K562 (cell line): ENCODE measurements at regions not wholly inside any gene's neighbourhood (a gene's known extent, or its start where the extent isn't known, plus 50 kb on each side); places are given as distances from the start of the nearest gene placed in this dataset.

Experiments used
- CLOCK ChIP-seq: fragments of 250-450 bp; sonication (Bioruptor Pico); IDR thresholded peaks from 2 replicates; pipeline ENCODE4 v1.4.0; 2020; ENCODE audit warnings: mild to moderate bottlenecking, moderate library complexity, borderline replicate concordance
- DNMT1 ChIP-seq: fragments of 450-650 bp; IDR thresholded peaks from 2 replicates; pipeline ENCODE4 v1.6.1; 2016; ENCODE audit warnings: antibody characterized with exemption, mild to moderate bottlenecking
- ESRRA ChIP-seq: fragments of 450-650 bp; IDR thresholded peaks from 2 replicates; pipeline ENCODE4 v1.6.1; 2014; ENCODE audit warnings: low read depth, mild to moderate bottlenecking, moderate library complexity, borderline replicate concordance
- ETS1 ChIP-seq: conservative IDR thresholded peaks from 2 replicates; pipeline ENCODE4 v1.6.1; 2011; ENCODE audit warnings: low read depth, mild to moderate bottlenecking, low read length; ENCODE audit not compliant: control insufficient read depth
- FOSL1 ChIP-seq: fragments of 200-800 bp; sonication (Bioruptor generic); conservative IDR thresholded peaks from 2 replicates; pipeline ENCODE4 v1.6.1; 2016; ENCODE audit warnings: missing genetic modification characterization, missing compliant biosample characterization
- HMBOX1 ChIP-seq: sonication (generic); IDR thresholded peaks from 2 replicates; pipeline ENCODE4 v1.6.1; 2016
- MCM2 ChIP-seq: fragments of 450-650 bp; IDR thresholded peaks from 2 replicates; pipeline ENCODE4 v1.6.1; 2017; ENCODE audit warnings: low read depth, mild to moderate bottlenecking
- MITF ChIP-seq: IDR thresholded peaks from 2 replicates; pipeline ENCODE4 v1.6.1; 2014; ENCODE audit warnings: antibody characterized with exemption
- NCOA6 ChIP-seq: fragments of 450-650 bp; IDR thresholded peaks from 2 replicates; pipeline ENCODE4 v1.6.1; 2017; ENCODE audit warnings: mild to moderate bottlenecking
- NR2C2 ChIP-seq, 2 experiments: fragments of 200-800 bp in 1 of 2; sonication (Bioruptor generic) in 1 of 2; sonication (generic) in 1 of 2; formaldehyde crosslinking in 1 of 2; IDR thresholded peaks; 2 replicates each; pipeline versions ENCODE4 v1.6.1 to v1.8.0; 2016 to 2022; ENCODE audit warnings: mild to moderate bottlenecking in 1 of 2, missing compliant biosample characterization in 1 of 2, missing genetic modification characterization in 1 of 2, missing genetic modification reagents in 1 of 2
- PHF21A ChIP-seq: fragments of 450-650 bp; IDR thresholded peaks from 2 replicates; pipeline ENCODE4 v1.6.1; 2017; ENCODE audit warnings: low read depth, borderline replicate concordance
- SAFB ChIP-seq: fragments of 200-400 bp; formaldehyde crosslinking; IDR thresholded peaks from 2 replicates; pipeline ENCODE4 v1.6.1; 2017; ENCODE audit warnings: low read depth, low read length, borderline replicate concordance
- SMARCA5 ChIP-seq: fragments of 450-650 bp; IDR thresholded peaks from 2 replicates; pipeline ENCODE4 v1.6.1; 2016
- TRIM25 ChIP-seq: fragments of 450-650 bp; IDR thresholded peaks from 2 replicates; pipeline ENCODE4 v1.7.0; 2016; ENCODE audit warnings: borderline replicate concordance
- TSC22D4 ChIP-seq: fragments of 450-650 bp; IDR thresholded peaks from 2 replicates; pipeline ENCODE4 v1.6.1; 2016; ENCODE audit warnings: missing genetic modification characterization, missing biosample characterization, control low read depth
- ZFP36 ChIP-seq: fragments of 150-350 bp; IDR thresholded peaks from 2 replicates; pipeline ENCODE4 v1.6.1; 2018; ENCODE audit warnings: low read length, low read depth; ENCODE audit not compliant: partially characterized antibody
- ZNF316 ChIP-seq: fragments of 450-650 bp; IDR thresholded peaks from 2 replicates; pipeline ENCODE4 v1.6.1; 2016
- ZNF324 ChIP-seq: fragments of 250-450 bp; sonication (Bioruptor Pico); IDR thresholded peaks from 2 replicates; pipeline ENCODE4 v1.4.0; 2020; ENCODE audit warnings: mild to moderate bottlenecking
- ZNF57 ChIP-seq: fragments of 450-650 bp; formaldehyde crosslinking; IDR thresholded peaks from 2 replicates; pipeline ENCODE4 v1.4.0; 2020; ENCODE audit warnings: mild to moderate bottlenecking, moderate library complexity
- ZZZ3 ChIP-seq: fragments of 450-650 bp; IDR thresholded peaks from 2 replicates; pipeline ENCODE4 v1.6.1; 2016; ENCODE audit warnings: antibody characterized with exemption, mild to moderate bottlenecking, moderate library complexity

GRCh38 chr16:85327731-85328675 is 215.7 kb upstream of the CIBAR2 start (continued):
- no peak for TF ChIP-seq CLOCK (CRISPR knock-in tag)
- TF ChIP-seq PHF21A: no peak
- no peak for TF ChIP-seq TSC22D4 (tag)
- peak; percentile 69 for TF ChIP-seq ZFP36
- TF ChIP-seq MCM2: no peak
- no peak for TF ChIP-seq ZNF316
- no peak for TF ChIP-seq TRIM25
- TF ChIP-seq SMARCA5: peak; percentile 97
- no peak for TF ChIP-seq HMBOX1
- TF ChIP-seq SAFB: no peak
- no peak for TF ChIP-seq ZNF324 (CRISPR knock-in tag)
- TF ChIP-seq ZZZ3: no peak
- TF ChIP-seq ESRRA: 0 out of 2 replicates have a peak, but pooled peaks have one; percentile 32
- TF ChIP-seq DNMT1: no peak
- TF ChIP-seq ZNF57 (CRISPR knock-in tag): no peak
- no peak for TF ChIP-seq NR2C2 (CRISPR knock-in tag; IDR thresholded peaks at IDR 0.05)
- TF ChIP-seq NR2C2 (tag; IDR thresholded peaks at IDR 0.05): peak; percentile 14; the same call in 1 of the 2 replicates
- TF ChIP-seq ETS1: peak; percentile 62; the same call in 1 of the 2 replicates
- no peak for TF ChIP-seq MITF
- no peak for TF ChIP-seq NCOA6
- TF ChIP-seq FOSL1 (tag): no peak
